GM21423 (cell line): ENCODE measurements at regions not wholly inside any gene's neighbourhood (a gene's known extent, or its start where the extent isn't known, plus 50 kb on each side); places are given as distances from the start of the nearest gene placed in this dataset.

Experiments used
- ATAC-seq: cut with Tn5 transposase; IDR thresholded peaks from one replicate; pipeline ENCODE4 v1.9.1; 2021; ENCODE audit warnings: mild to moderate bottlenecking, moderate library complexity; ENCODE audit not compliant: unreplicated experiment

GRCh38 chr14:100436745-100437406 lies 113.7 kb downstream of the SLC25A47 start:
- no peak for ATAC-seq

DNA sequence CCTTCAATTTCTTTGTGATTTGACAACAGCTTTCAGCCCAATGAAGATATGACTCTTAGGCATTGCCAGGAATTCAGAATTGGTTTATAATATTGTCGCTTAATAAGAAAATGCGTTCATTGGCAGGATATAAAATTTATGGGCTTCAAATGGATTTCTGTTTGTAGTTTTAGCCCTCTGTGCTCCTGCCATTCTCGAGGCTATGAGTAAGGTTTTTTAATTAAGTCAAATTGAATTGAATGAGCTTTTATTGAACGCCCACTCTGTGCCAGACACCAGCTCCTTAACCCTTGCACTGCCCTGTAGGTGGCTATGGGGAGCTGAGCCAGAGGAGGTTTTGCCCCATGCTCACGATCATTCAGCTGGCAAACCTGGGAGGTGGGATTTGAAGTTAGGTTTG lies 115.1 kb downstream of the SLC25A47 start:
- no peak for ATAC-seq

DNA sequence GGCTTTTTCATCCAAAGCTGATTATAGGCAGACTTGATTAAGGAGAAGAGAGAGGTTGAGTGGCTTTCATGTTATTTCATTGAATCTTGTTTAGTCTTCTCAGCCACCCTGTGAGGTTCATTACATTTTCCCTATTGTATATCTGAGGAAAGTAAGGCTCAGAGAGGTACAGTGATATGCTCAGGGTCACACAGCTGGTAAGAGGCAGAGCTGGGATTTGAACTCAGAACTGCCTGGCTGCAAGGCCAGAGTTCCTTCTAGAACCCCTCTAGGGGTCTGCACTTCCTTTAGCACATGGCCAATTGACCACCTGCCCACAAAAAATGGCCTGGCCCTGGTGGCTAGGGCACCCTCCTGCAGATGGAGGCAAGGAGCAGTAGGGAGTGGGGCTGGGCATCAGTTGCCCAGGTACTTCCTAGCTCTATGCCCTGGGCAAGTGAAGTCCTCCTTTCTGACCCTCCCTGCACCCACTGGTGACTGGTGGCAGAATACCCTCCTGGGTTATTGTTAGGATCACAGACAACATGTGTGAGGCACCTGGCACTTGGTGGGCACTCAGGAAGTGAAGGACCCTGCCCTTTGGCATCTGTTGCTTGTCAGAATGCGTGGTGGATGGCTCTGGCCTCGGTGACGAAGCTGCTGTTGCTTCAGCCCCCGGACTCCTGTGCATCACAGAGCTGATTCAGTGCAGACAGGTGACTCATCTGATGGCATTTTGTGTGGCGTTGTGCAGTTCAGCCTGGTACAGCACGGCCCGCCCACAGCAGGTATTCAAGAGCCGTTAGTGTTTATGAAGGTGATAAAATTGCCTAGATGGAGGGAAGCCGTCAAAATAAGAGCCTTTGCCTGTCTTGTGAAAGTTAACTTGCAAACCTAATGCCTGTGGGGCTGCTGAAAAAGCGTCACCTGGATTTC lies 115.8 kb downstream of the SLC25A47 start:
- no peak for ATAC-seq

- ATAC-seq = no peak
Measured at GRCh38 chr14:100439781-100440180, 116.6 kb downstream of the SLC25A47 start.

GRCh38 chr14:100440207-100440631 lies 117.1 kb downstream of the SLC25A47 start:
- ATAC-seq = no peak

DNA sequence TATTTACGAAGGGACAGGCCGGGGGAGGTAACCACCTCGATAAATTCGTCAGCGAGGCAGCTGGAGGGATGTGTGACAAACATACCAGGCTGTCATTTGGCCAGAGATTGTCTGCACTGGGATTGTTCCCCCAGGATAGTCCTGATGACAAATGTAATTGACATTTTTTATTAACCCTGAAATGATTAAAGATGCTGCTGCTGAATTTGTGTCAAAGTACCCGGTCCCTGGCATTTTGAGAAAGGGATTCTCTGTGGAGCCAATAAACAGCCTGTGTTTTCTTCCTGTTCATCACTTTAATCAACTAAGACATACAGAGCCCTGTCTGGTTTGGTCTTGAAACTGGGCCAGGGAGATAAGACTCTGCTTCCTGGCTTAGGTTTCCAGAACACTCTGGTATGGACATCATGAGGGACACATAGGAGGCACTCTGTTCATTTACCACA lies 117.6 kb downstream of the SLC25A47 start:
- no peak for ATAC-seq

- no peak for ATAC-seq
Measured at GRCh38 chr14:100441271-100441947, 118.3 kb downstream of the SLC25A47 start.

GRCh38 chr14:100442036-100442435 lies 118.9 kb downstream of the SLC25A47 start:
- ATAC-seq = no peak

- ATAC-seq = no peak
Measured at GRCh38 chr14:100442498-100443490, 119.7 kb downstream of the SLC25A47 start.

GRCh38 chr14:100443603-100444002 lies 120.5 kb downstream of the SLC25A47 start:
- no peak for ATAC-seq

- ATAC-seq = no peak
Measured at GRCh38 chr14:100445436-100446088, 122.4 kb downstream of the SLC25A47 start.

- ATAC-seq = no peak
Measured at GRCh38 chr14:100446572-100446971, 123.4 kb downstream of the SLC25A47 start.

- no peak for ATAC-seq
Measured at GRCh38 chr14:100448376-100448775, 125.2 kb downstream of the SLC25A47 start.

DNA sequence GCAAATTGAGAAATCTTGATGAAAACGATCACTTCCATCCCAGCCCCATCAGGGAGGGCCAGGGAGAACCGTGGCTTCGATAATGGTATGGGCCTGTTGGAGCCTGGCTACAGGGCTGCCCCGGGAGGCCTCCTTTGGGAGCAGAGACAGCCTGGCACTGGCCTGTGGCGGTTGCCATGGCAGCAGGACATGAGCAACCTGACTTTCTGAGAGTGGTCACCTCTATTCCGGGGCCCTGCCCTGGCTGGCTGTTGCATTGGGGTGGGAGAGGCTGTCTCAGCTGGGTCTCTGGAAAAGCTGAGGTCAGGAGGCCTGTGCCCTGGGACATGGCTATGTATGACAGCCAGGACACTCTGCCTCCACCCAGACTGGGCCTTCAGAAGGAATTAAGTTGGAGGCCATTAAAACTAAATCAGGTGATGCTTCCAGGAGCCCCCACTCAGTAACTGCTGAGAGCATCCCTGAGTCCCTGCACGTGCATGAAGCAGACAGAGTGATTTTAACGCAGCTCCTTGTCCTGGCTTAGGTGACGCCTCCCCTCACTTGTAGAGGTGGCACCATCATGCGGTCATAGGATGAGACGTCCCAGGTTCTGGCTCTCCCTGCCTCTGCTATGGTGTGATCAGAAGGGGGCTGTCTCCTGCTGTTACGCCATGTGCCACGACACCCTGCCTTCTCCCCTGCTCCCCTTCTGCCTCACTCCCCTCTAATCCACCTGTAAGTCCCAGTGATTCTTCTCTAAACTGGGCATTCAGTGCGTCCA lies 126.3 kb downstream of the SLC25A47 start:
- ATAC-seq = no peak

DNA sequence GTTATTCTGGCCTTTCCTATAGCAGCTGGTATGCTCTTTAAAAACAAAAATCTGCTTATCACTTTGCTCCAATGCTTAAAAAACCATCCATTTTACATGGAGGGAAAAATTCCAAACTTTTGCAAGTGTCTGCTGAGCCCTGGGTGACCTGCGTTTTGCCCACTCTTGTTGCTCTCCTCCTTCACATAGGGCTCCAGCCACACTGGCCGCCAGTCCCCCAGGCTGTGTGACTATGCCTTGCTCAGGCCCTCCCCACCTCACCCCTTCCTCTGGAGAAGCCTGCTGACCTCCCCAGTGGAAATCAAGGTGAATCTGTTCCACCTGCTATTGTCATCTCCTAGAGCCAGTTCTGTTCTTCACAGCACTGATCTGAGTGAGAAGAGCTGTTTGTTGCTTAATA lies 126.9 kb downstream of the SLC25A47 start:
- ATAC-seq = no peak

GRCh38 chr14:100450736-100451135 lies 127.6 kb downstream of the SLC25A47 start:
- ATAC-seq = no peak

DNA sequence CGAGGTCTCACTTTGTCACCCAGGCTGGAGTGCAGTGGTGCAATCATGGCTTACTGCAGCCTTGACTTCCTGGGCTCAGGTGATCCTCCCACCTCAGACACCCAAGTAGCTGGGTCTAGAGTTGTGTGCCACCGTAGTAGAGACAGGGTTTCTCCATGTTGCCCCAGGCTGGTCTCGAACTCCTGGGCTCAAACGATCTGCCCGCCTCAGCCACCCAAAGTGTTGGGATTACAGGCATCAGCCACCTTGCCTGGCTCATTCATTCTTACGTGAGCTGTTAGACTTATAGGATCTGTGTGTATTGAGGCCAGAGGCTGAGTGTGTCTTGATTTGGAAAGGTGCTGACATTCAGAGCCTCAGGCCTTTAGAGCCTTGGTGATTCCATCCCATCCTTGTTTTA lies 128.1 kb downstream of the SLC25A47 start:
- no peak for ATAC-seq

- ATAC-seq = no peak
Measured at GRCh38 chr14:100453930-100454329, 130.8 kb downstream of the SLC25A47 start.

DNA sequence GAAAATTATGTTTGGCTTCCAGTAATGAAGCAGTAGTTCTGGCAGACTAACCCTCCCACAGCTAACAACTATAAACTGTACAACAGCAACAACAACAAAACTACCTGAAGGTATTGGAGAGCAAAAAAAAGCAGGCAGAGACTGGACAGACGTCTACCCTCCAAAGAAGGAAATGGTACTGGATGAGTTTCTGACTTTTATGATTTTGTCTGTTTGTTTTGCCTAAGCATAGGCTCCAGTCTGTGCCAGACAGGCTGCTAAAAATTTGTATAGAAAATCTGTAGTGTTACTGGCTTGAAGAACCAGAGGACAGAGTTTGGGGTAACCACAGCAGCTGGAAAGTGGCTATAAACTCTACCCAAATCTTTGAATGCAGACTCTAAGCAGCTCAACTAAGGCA lies 131.3 kb downstream of the SLC25A47 start:
- no peak for ATAC-seq
